Hepatocyte (in vitro differentiated cells): ENCODE measurements at regions not wholly inside any gene's neighbourhood (a gene's known extent, or its start where the extent isn't known, plus 50 kb on each side); places are given as distances from the start of the nearest gene placed in this dataset.

ENCODE experiments used
- CTCF ChIP-seq: fragments of 200-600 bp; sonication (generic); IDR thresholded peaks from 2 replicates; pipeline ENCODE4 v1.5.1; 2016; ENCODE audit warnings: antibody characterized with exemption, mild to moderate bottlenecking; ENCODE audit not compliant: poor library complexity
- EZH2 ChIP-seq: fragments of 200-600 bp; sonication (generic); IDR thresholded peaks from 2 replicates; pipeline ENCODE4 v1.6.1; 2016; ENCODE audit warnings: antibody characterized with exemption, mild to moderate bottlenecking, borderline replicate concordance

GRCh38 chr4:10736895-10737294 lies 52.3 kb upstream of the CLNK start:
- TF ChIP-seq CTCF, result no peak
- no peak for TF ChIP-seq EZH2
